ENCODE measurements at regions not wholly inside any gene's neighbourhood (a gene's known extent, or its start where the extent isn't known, plus 50 kb on each side); places are given as distances from the start of the nearest gene placed in this dataset.

GRCh38 chr18:25915907-25916306 is 174.5 kb downstream of the SS18 start:
- intact Hi-C loops (cut with DNase I): no loop called here
- Histone ChIP-seq H3K4me1 (ENCODE audit: control insufficient read depth, insufficient read depth, low read length) (no peaks in the 10 kb centered on the region), H3K27me3 (ENCODE audit: control insufficient read depth, insufficient read depth) (no peaks in the 10 kb centered on the region), H3K27ac (ENCODE audit: low read length) (no peak overlapping the region), H3K9me3 (ENCODE audit: control insufficient read depth, low read length) (no peaks in the 10 kb centered on the region), H3K4me3 (ENCODE audit: low read length) (no peak overlapping the region)
- no peak for ATAC-seq
- no peak for DNase-seq
- 86% methylated on average over 4 of the region's 4 CpGs for WGBS

GRCh38 chr18:25898965-25899364 is 191.4 kb downstream of the SS18 start:
- Histone ChIP-seq H3K27me3 (ENCODE audit: control insufficient read depth, insufficient read depth) (no peaks in the 10 kb centered on the region), H3K27ac (ENCODE audit: low read length) (no peak overlapping the region), H3K4me3 (ENCODE audit: low read length) (no peak overlapping the region), H3K9me3 (ENCODE audit: control insufficient read depth, low read length) (no peaks in the 10 kb centered on the region), H3K4me1 (ENCODE audit: control insufficient read depth, insufficient read depth, low read length) (no peaks in the 10 kb centered on the region)
- ATAC-seq: no peak
- DNase-seq: no peak
- intact Hi-C loops (cut with DNase I): loop anchor here (5.0 to 10.0 kb wide), 3 partner anchors 854 to 1024 kb away; no protein-coding TSS in a partner anchor
- 40% methylated on average over 2 of the region's 2 CpGs for WGBS

GRCh38 chr18:25896956-25897355 is 193.5 kb downstream of the SS18 start:
- WGBS: 82% methylated on average over 4 of the region's 4 CpGs
- intact Hi-C loops (cut with DNase I): loop anchor here (5.0 to 10.0 kb wide), 3 partner anchors 852 to 1022 kb away; no protein-coding TSS in a partner anchor

GRCh38 chr18:25896178-25896780 is 194.1 kb downstream of the SS18 start:
- no peaks in the 10 kb centered on the region for H3K4me1 ChIP-seq (ENCODE audit: control insufficient read depth, insufficient read depth, low read length)
- DNase-seq (peak in 1 of 3 donors; percentile 19), ATAC-seq (peak in 1 of 2 donors; percentile 67)
- no peak overlapping the region for H3K4me3 ChIP-seq (ENCODE audit: low read length)
- intact Hi-C loops (cut with DNase I): loop anchor here (5.0 to 10.0 kb wide), 3 partner anchors 851 to 1021 kb away; no protein-coding TSS in a partner anchor
- H3K9me3 ChIP-seq (ENCODE audit: control insufficient read depth, low read length): no peaks in the 10 kb centered on the region
- no peaks in the 10 kb centered on the region for H3K27me3 ChIP-seq (ENCODE audit: control insufficient read depth, insufficient read depth)
- no peak overlapping the region for H3K27ac ChIP-seq (ENCODE audit: low read length)
- 9% methylated on average over 10 of the region's 10 CpGs for WGBS

More at GRCh38 chr18:25896956-25897355, 193.5 kb downstream of the SS18 start:
- Histone ChIP-seq H3K27me3 (ENCODE audit: control insufficient read depth, insufficient read depth) (no peaks in the 10 kb centered on the region), H3K4me1 (ENCODE audit: control insufficient read depth, insufficient read depth, low read length) (no peaks in the 10 kb centered on the region), H3K9me3 (ENCODE audit: control insufficient read depth, low read length) (no peaks in the 10 kb centered on the region), H3K4me3 (ENCODE audit: low read length) (no peak overlapping the region), H3K27ac (ENCODE audit: low read length) (no peak overlapping the region)
- ATAC-seq: no peak
- DNase-seq: no peak

- WGBS: 79% methylated on average over 3 of the region's 3 CpGs
Measured at GRCh38 chr18:25895518-25895917, 194.9 kb downstream of the SS18 start.

GRCh38 chr18:25886283-25886682 is 204.1 kb downstream of the SS18 start:
- Histone ChIP-seq H3K4me3 (ENCODE audit: low read length) (no peak overlapping the region), H3K4me1 (ENCODE audit: control insufficient read depth, insufficient read depth, low read length) (no peaks in the 10 kb centered on the region), H3K27me3 (ENCODE audit: control insufficient read depth, insufficient read depth) (no peaks in the 10 kb centered on the region), H3K27ac (ENCODE audit: low read length) (no peak overlapping the region), H3K9me3 (ENCODE audit: control insufficient read depth, low read length) (no peaks in the 10 kb centered on the region)
- intact Hi-C loops (cut with DNase I): no loop called here
- DNase-seq: no peak
- ATAC-seq: no peak

More at GRCh38 chr18:25895518-25895917, 194.9 kb downstream of the SS18 start:
- intact Hi-C loops (cut with DNase I): loop anchor here (5.0 to 10.0 kb wide), 3 partner anchors 851 to 1021 kb away; no protein-coding TSS in a partner anchor
- Histone ChIP-seq H3K4me3 (ENCODE audit: low read length) (no peak overlapping the region), H3K27ac (ENCODE audit: low read length) (no peak overlapping the region), H3K27me3 (ENCODE audit: control insufficient read depth, insufficient read depth) (no peaks in the 10 kb centered on the region), H3K4me1 (ENCODE audit: control insufficient read depth, insufficient read depth, low read length) (no peaks in the 10 kb centered on the region), H3K9me3 (ENCODE audit: control insufficient read depth, low read length) (no peaks in the 10 kb centered on the region)
- ATAC-seq: no peak
- DNase-seq: no peak

- Histone ChIP-seq H3K27ac (ENCODE audit: low read length) (no peak overlapping the region), H3K4me3 (ENCODE audit: low read length) (no peak overlapping the region), H3K27me3 (ENCODE audit: control insufficient read depth, insufficient read depth) (no peaks in the 10 kb centered on the region), H3K9me3 (ENCODE audit: control insufficient read depth, low read length) (no peaks in the 10 kb centered on the region), H3K4me1 (ENCODE audit: control insufficient read depth, insufficient read depth, low read length) (no peaks in the 10 kb centered on the region)
- 67% methylated on average over 4 of the region's 4 CpGs for WGBS
- ATAC-seq: no peak
- intact Hi-C loops (cut with DNase I): no loop called here
- no peak for DNase-seq
Measured at GRCh38 chr18:25883091-25883490, 207.3 kb downstream of the SS18 start.

GRCh38 chr18:25881149-25881548 is 209.3 kb downstream of the SS18 start:
- H3K27me3 ChIP-seq (ENCODE audit: control insufficient read depth, insufficient read depth): no peaks in the 10 kb centered on the region
- no peak for ATAC-seq
- 82% methylated on average over 2 of the region's 2 CpGs for WGBS
- no peak overlapping the region for H3K4me3 ChIP-seq (ENCODE audit: low read length)
- no peak for DNase-seq
- no peaks in the 10 kb centered on the region for H3K4me1 ChIP-seq (ENCODE audit: control insufficient read depth, insufficient read depth, low read length)
- H3K9me3 ChIP-seq (ENCODE audit: control insufficient read depth, low read length): no peaks in the 10 kb centered on the region
- no peak overlapping the region for H3K27ac ChIP-seq (ENCODE audit: low read length)
- intact Hi-C loops (cut with DNase I): no loop called here

- Histone ChIP-seq H3K9me3 (ENCODE audit: control insufficient read depth, low read length) (no peaks in the 10 kb centered on the region), H3K27ac (ENCODE audit: low read length) (no peak overlapping the region), H3K27me3 (ENCODE audit: control insufficient read depth, insufficient read depth) (no peaks in the 10 kb centered on the region), H3K4me3 (ENCODE audit: low read length) (no peak overlapping the region), H3K4me1 (ENCODE audit: control insufficient read depth, insufficient read depth, low read length) (no peaks in the 10 kb centered on the region)
- DNase-seq (no peak), ATAC-seq (no peak)
- WGBS: 88% methylated on average over 3 of the region's 3 CpGs
- intact Hi-C loops (cut with DNase I): no loop called here
Measured at GRCh38 chr18:25880441-25880840, 210.0 kb downstream of the SS18 start.

- 35% methylated on average over 7 of the region's 7 CpGs for WGBS
- ATAC-seq (peak in 1 of 2 donors; percentile 80), DNase-seq (no peak)
- H3K27me3 ChIP-seq (ENCODE audit: control insufficient read depth, insufficient read depth): no peaks in the 10 kb centered on the region
- H3K4me3 ChIP-seq (ENCODE audit: low read length): no peak overlapping the region
- intact Hi-C loops (cut with DNase I): no loop called here
- H3K4me1 ChIP-seq (ENCODE audit: control insufficient read depth, insufficient read depth, low read length): no peaks in the 10 kb centered on the region
- H3K27ac ChIP-seq (ENCODE audit: low read length): no peak overlapping the region
- no peaks in the 10 kb centered on the region for H3K9me3 ChIP-seq (ENCODE audit: control insufficient read depth, low read length)
Measured at GRCh38 chr18:25876330-25876948, 214.0 kb downstream of the SS18 start.

GRCh38 chr18:25875551-25876240 is 214.7 kb downstream of the SS18 start:
- Histone ChIP-seq H3K9me3 (ENCODE audit: control insufficient read depth, low read length) (no peaks in the 10 kb centered on the region), H3K4me1 (ENCODE audit: control insufficient read depth, insufficient read depth, low read length) (no peaks in the 10 kb centered on the region), H3K27me3 (ENCODE audit: control insufficient read depth, insufficient read depth) (no peaks in the 10 kb centered on the region), H3K27ac (ENCODE audit: low read length) (no peak overlapping the region), H3K4me3 (ENCODE audit: low read length) (no peak overlapping the region)
- DNase-seq (peak in 2 of 3 donors; percentile 43 to 65), ATAC-seq (peak in 1 of 2 donors; percentile 23)
- intact Hi-C loops (cut with DNase I): no loop called here
- 30% methylated on average over 7 of the region's 7 CpGs for WGBS

Measured in right cardiac atrium (tissue), 5 donors.